SK-N-SH treated with all-trans-retinoic acid at 6 μM for 48 hours (cell line): ENCODE measurements at regions not wholly inside any gene's neighbourhood (a gene's known extent, or its start where the extent isn't known, plus 50 kb on each side); places are given as distances from the start of the nearest gene placed in this dataset.

Experiments used
- ARNTL ChIP-seq: fragments of 450-650 bp; formaldehyde crosslinking; IDR thresholded peaks from 2 replicates; pipeline ENCODE4 v1.5.0; 2020; ENCODE audit warnings: low read depth, mild to moderate bottlenecking, moderate library complexity, borderline replicate concordance
- BACH2 ChIP-seq: fragments of 250-450 bp; sonication (Bioruptor Pico); IDR thresholded peaks from 2 replicates; pipeline ENCODE4 v1.9.0; 2021; ENCODE audit warnings: mild to moderate bottlenecking, borderline replicate concordance
- SNAI2 ChIP-seq: fragments of 250-450 bp; sonication (Bioruptor Pico); IDR thresholded peaks from 2 replicates; pipeline ENCODE4 v1.5.0; 2020; ENCODE audit warnings: mild to moderate bottlenecking, moderate library complexity
- ZC3H10 ChIP-seq: fragments of 250-450 bp; sonication (Bioruptor Pico); IDR thresholded peaks from 2 replicates; pipeline ENCODE4 v1.5.1; 2021; ENCODE audit warnings: mild to moderate bottlenecking, moderate library complexity
- ZFP3 ChIP-seq: fragments of 250-450 bp; sonication (Bioruptor Pico); IDR thresholded peaks from 2 replicates; pipeline ENCODE4 v1.5.0; 2020; ENCODE audit warnings: mild to moderate bottlenecking, moderate library complexity
- ZNF565 ChIP-seq: fragments of 450-650 bp; formaldehyde crosslinking; conservative IDR thresholded peaks from 2 replicates; pipeline ENCODE4 v1.5.0; 2020; ENCODE audit warnings: low read depth, mild to moderate bottlenecking, moderate library complexity
- ZNF70 ChIP-seq: fragments of 450-650 bp; formaldehyde crosslinking; IDR thresholded peaks from 2 replicates; pipeline ENCODE4 v1.5.0; 2020; ENCODE audit warnings: mild to moderate bottlenecking, moderate library complexity
- TF ChIP-seq, protein P1 (sequence below): fragments of 250-450 bp; sonication (Bioruptor Pico); IDR thresholded peaks from 2 replicates; pipeline ENCODE4 v1.8.0; 2020; ENCODE audit warnings: mild to moderate bottlenecking, moderate library complexity, borderline replicate concordance

DNA sequence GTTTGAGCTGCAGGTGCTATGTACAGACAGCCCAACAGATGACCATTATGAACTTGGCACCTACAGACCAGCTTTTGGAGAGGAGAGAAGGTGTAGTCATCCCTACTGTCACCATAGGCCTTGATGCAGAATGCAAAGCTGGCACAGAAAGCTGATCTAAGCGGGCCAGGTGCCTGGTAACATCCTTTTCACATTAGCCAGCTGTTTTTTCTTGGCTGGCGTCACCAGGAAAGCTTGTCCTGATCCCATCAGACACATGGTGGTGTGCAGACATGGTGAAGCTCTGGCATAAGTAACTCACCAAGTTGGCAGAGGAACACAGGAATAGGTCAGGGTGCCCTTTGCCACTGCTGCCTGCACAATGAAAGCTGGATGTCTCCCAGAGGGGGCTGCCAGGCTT lies 97.2 kb upstream of the MB21D2 start:
- no peak for TF ChIP-seq ZNF70
- TF ChIP-seq SNAI2 (CRISPR knock-in tag), result no peak
- no peak for TF ChIP-seq ZC3H10
- no peak for TF ChIP-seq ZFP3 (CRISPR knock-in tag)
- no peak for TF ChIP-seq ZNF565 (CRISPR knock-in tag)
- no peak for TF ChIP-seq ARNTL (CRISPR knock-in tag)
- TF ChIP-seq, protein P1, sequence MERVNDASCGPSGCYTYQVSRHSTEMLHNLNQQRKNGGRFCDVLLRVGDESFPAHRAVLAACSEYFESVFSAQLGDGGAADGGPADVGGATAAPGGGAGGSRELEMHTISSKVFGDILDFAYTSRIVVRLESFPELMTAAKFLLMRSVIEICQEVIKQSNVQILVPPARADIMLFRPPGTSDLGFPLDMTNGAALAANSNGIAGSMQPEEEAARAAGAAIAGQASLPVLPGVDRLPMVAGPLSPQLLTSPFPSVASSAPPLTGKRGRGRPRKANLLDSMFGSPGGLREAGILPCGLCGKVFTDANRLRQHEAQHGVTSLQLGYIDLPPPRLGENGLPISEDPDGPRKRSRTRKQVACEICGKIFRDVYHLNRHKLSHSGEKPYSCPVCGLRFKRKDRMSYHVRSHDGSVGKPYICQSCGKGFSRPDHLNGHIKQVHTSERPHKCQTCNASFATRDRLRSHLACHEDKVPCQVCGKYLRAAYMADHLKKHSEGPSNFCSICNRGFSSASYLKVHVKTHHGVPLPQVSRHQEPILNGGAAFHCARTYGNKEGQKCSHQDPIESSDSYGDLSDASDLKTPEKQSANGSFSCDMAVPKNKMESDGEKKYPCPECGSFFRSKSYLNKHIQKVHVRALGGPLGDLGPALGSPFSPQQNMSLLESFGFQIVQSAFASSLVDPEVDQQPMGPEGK (CRISPR knock-in tag), result no peak
- no peak for TF ChIP-seq BACH2 (CRISPR knock-in tag)
